ENCODE measurements at regions not wholly inside any gene's neighbourhood (a gene's known extent, or its start where the extent isn't known, plus 50 kb on each side); places are given as distances from the start of the nearest gene placed in this dataset.
"Not testable (repeated sequence)": the region's sequence is repeated elsewhere in the genome, so short reads cannot be mapped to it uniquely, and the experiment has no call there.

DNA sequence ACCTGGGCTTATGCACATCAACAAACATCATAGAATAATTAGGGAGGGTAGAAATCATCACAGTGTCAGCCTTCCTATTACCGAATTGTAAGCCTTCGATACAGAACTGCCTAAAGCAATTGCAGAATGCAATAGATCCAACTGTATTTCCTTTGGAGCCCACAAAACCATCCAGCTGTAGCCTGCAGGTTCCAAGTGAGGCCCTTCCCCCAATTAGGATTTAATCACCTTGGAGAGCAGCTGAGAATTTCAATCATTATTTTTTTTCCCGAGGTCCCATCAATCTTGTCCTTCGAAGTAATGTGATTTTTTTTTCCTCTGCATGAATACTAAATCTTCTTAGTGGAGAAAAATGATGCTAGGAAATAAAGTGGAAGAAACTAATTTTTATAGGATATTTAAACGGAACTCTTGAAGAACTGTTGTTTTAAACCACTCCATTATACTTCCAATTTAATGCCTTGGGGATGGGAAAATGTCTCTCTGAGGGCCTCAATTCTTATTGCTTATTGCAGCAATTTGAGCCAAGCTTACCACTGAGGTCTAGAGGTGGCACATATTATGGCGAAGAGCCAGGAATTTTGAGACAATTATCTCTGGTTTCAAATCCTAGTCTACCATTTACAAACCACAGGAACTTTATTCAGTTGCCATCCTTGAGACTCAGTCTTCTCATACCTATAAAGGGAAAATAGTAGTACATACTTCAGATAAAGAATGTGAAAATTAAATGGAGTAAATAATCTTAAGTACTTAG is 953.4 kb upstream of the IGFBP7 start:
- DNase-seq (ENCODE audit: low read depth, low spot score) = no peak

DNA sequence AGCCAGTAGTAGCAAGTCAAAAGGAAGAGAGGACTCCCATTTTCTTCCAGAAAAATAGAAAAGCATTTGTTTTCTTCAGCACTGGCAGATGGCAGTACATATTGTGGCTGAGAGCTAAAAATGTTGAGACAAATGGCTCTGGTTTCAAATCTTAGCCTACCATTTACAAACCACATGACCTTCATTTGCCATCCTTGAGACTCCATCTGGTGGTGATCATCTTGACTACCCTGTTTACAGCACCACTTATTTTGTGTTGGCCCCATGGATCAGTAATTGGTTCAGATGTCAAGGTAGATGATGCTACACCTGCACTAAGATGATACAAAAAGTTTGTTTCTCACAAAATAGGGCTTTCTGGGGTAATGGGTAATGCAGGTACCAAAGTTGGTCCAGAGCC is 951.8 kb upstream of the IGFBP7 start:
- DNase-seq (ENCODE audit: low read depth, low spot score) = no peak

DNA sequence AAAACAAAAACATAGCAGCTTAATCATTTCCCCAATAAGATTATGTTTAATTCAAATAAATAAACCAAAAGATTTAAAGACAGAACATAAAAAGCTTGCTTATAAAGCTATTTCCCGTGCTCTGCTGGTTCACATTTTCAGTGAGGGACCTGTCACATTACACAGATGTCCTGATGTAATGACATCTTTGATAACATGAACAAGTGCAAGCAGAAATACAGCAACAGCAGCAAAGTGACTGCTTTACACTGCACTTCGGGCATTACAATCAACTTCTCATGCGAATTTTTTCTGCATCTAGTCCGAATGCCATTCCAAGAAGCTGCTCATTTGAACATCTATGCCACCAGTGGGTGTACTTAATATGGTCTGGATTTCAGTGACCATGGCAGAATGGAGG is 940.3 kb upstream of the IGFBP7 start:
- DNase-seq (ENCODE audit: low read depth, low spot score) = no peak

DNA sequence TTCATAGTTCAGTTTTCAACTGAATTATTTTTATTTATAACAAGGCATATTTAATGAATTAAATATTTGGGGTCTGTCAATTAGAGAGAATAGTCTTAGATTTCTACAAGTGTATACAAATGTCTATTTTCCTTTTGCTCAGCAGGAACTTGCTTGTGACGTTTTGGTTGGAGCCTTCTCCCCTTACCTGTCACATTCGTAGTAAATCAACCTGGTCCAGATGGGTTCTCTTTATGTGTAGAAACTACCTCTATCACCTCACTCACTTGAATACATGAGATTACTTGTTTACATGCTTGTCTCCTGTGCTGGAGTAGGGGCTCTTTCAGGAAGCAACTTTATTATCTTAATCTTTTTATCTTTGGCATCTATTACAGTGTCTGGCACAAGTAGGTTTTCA is 938.3 kb upstream of the IGFBP7 start:
- no peak for DNase-seq (ENCODE audit: low read depth, low spot score)

DNA sequence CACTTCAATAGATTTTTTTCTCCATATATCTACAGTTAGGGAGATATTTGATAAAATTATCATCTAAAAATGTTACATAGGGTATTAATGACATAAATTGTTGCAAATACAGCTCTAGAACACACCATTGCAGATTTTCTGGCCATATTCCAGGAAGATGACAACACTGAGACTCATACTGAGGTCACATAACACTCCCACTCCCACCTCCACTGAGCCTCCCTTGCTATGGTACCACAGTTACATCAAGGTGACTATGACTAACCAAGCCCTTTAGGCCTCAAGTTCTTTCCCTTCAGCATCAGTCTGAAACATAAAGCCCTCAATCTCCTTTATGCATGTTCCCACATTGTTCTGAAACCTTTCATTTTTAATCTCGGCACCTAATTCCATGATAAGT is 932.0 kb upstream of the IGFBP7 start:
- no peak for DNase-seq (ENCODE audit: low read depth, low spot score)

DNA sequence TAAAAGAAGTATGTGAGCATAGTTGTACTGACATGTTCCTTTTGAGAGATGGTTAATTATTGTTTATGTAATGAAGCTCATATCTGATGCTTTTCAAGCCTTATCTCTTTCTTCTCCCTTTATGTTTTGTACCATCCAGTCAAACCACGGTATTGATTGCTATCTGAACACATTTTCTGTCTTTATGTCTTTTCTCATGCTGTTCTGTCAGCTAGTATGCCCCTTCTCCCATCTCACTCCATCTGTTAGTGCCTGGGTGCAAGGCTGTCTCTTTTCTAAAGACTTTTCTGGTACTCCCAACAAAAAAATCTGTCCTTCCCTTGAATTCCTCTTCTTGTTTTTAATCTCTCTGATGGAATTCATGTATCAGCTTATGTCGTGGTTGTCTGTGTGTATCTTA is 883.8 kb upstream of the IGFBP7 start:
- DNase-seq (ENCODE audit: low read depth, low spot score) = no peak

DNA sequence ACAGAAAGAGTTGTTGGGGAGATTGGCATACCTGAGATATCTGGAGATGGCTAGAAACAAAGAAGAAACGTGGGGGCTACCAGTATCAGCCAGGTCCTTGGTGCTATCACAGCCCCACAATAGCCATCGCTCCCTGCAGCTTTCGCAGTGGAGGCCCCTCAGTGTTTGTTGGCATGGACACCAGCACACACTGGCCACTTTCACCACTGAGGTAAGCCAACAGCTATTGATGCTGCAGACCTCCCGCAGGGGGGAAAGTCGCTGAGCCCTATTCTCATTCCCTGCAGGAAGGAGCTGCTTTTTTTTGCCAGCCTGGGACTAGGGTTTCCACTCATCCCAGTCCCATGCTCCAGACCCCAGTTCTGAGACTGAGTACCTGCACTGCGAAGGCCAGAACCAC is 879.2 kb upstream of the IGFBP7 start:
- DNase-seq (ENCODE audit: low read depth, low spot score) = peak; percentile 8

DNA sequence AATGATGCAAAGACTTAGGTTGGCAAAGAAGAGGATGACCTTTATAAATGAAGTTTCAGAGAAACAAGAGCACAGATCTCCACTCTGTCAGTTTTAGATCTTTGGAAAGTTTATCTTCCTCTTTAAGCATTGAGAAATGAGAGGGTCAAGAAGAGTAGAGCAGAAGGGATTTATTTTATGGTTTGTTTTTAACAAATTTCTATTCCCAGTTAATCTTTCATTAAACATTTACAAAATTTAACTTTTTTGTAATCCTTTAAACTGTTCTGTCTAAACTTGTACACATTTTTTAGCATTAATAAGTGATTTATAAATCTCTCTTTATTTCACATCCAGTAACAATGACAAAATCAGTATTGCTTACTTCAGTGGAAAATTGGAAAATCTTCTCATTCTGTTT is 875.0 kb upstream of the IGFBP7 start:
- DNase-seq (ENCODE audit: low read depth, low spot score) = no peak

DNA sequence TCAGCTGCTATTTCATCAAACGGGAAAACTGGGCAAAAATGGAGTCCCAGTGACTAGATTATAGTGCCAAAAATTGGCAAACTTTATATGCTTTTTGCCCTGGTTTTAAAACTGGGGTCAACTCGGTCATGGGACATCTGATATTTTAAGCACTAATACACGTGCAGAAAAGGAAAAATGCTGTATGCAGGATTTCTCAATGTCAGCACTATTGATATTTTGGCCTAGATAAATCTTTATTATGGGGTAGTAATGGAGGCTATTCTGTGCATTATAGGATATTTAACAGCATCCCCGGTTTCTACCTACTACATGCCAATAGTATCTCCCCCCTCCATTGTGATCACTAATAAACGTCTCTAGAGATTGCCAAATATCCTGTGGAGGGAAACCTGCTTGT is 870.9 kb upstream of the IGFBP7 start:
- no peak for DNase-seq (ENCODE audit: low read depth, low spot score)

DNA sequence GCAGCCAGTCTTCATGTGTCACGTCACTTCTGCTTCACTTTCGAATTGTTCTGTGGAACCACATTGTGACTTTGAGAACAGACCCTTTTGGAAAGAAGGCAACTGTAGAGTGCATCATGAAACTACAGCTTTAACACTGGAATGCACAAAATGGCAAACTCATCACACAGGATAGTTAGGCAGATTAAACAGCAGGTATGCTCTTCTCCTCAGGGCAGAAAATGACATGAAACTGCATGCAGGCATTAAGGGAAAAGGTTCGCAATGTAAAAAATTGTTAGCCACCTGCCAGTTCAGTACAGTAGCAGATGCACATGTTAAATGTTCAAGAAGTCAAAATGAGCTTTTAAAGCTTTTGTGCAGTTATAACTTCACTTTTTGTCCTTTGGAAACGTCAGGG is 864.6 kb upstream of the IGFBP7 start:
- no peak for DNase-seq (ENCODE audit: low read depth, low spot score)

DNA sequence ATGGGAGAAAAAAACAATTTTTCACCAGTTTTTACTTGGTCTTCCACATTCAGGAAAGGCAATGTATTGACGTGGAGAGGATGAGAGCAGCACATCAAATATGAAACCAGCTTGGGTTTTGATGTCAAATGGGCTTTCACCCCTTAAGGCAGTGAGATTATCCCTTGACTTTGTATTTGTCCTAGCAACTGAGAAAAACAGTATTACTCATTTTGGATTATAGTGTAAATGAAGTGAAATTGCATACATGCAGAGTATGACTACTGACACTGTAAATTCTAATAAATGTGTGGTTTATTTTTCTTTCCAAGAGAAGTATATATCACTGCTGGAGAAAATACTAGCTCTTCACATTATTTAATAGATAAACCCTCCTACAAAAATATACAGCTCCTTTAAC is 863.6 kb upstream of the IGFBP7 start:
- no peak for DNase-seq (ENCODE audit: low read depth, low spot score)

GRCh38 chr4:57971261-57971660 is 861.1 kb upstream of the IGFBP7 start:
- DNase-seq (ENCODE audit: low read depth, low spot score) = no peak

GRCh38 chr4:57966987-57967760 is 857.0 kb upstream of the IGFBP7 start:
- DNase-seq (ENCODE audit: low read depth, low spot score) = no peak

- DNase-seq (ENCODE audit: low read depth, low spot score) = not testable (repeated sequence)
Observed at GRCh38 chr4:57965431-57965830, 855.2 kb upstream of the IGFBP7 start.

GRCh38 chr4:57945298-57945697 is 835.1 kb upstream of the IGFBP7 start:
- DNase-seq (ENCODE audit: low read depth, low spot score) = no peak

DNA sequence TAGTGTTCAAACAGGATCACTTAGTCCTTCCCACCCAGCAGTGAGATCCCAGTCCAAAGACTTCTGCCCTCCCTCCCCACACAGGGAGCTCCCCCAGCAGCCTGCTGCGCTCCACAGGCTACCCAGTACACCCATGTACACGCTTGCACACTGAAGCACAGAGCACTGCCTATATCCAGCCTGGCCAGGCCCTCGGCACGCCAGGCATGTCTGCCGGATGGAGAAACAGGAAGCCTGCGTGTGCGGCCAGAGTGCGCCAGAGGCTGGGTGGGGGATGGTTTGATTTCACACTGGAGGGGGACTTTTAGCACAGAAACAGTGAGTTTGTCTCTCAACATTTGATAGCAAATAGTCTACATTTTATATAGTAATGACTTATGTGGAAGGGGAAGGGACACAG is 833.5 kb upstream of the IGFBP7 start:
- DNase-seq (ENCODE audit: low read depth, low spot score) = no peak

DNA sequence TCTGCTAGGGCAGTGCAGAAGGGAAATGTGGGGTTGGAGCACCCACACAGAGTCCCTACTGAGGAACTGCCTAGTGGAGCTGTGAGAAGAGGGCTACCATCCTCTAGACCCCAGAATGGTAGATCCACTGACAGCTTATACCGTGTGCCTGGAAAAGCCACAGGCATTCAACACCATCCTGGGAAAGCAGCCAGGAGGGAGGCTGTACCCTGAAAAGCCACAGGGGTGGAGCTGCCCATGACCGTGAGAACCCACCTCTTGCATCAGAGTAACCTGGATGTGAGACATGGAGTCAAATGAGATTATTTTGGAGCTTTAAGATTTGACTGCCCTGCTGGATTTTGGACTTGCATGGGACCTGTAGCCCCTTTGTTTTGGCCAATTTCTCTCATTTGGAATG is 827.1 kb upstream of the IGFBP7 start:
- DNase-seq (ENCODE audit: low read depth, low spot score) = not testable (repeated sequence)

GRCh38 chr4:57926311-57926710 is 816.1 kb upstream of the IGFBP7 start:
- no peak for DNase-seq (ENCODE audit: low read depth, low spot score)

GRCh38 chr4:57924951-57925350 is 814.8 kb upstream of the IGFBP7 start:
- DNase-seq (ENCODE audit: low read depth, low spot score) = no peak

DNA sequence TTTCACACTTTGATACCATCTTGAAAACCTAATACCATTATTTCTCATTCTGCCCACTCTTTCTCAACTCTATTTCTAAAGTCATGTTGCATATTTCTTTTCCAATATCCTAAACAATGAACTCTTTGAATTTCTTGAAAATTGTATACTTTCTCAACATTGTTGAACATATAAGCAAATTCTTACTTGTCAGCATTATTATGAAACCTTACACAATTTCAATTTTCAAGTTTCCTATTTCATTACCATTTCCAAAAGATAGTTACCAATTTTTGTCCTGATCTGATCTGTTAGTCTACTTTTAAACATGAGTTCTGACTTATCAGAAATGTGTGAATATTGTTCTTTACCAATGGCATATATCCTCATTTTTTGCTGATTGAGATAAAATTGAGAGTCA is 806.3 kb upstream of the IGFBP7 start:
- no peak for DNase-seq (ENCODE audit: low read depth, low spot score)

DNA sequence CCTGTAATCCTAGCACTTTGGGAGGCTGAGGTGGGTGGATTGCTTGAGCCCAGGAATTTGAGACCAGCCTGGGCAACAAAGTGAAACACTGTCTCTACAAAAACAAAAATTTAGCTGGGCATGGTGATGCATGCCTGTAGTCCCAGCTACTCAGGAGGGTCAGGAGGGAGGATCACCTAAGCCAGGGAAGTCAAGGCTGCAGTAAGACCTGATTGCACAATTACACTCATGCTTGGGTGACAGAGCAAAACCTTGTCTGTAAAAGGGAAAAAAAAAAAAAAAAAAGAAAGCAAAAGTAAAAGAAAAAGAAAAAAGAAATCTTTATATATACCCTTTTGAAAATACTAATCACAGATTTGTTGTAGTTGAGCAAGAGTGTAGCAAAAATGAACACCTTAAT is 801.0 kb upstream of the IGFBP7 start:
- DNase-seq (ENCODE audit: low read depth, low spot score) = no peak

- no peak for DNase-seq (ENCODE audit: low read depth, low spot score)
Observed at GRCh38 chr4:57910151-57910550, 800.0 kb upstream of the IGFBP7 start.

- no peak for DNase-seq (ENCODE audit: low read depth, low spot score)
Observed at GRCh38 chr4:57905965-57906364, 795.8 kb upstream of the IGFBP7 start.
